ENCODE measurements at regions not wholly inside any gene's neighbourhood (a gene's known extent, or its start where the extent isn't known, plus 50 kb on each side); places are given as distances from the start of the nearest gene placed in this dataset.
A peak's percentile ranks its signal among the peaks of the same experiment; 100 is the strongest.
"Not testable (repeated sequence)": the region's sequence is repeated elsewhere in the genome, so short reads cannot be mapped to it uniquely, and the experiment has no call there.

DNA sequence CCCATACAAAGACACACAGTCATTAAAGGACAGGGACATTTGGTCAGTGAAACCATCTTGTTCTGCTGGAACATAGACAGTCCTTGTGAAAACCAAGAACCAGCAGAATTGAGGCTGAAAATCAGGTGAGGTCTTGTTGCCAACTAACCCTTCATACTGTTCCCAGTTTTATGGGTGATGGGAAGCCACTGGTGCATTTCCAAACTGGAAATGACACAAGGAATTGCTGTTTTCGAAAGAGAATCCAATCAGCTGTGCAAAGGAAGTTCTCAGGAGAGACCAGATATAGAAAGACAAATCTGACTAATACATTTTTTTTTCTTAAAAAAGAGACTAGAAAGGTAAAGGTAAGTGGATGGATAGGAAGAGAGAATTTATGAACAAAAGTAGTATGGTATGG, 948.2 kb downstream of the TSN start:
- FAIRE-seq: no peak
- no peak for DNase-seq (ENCODE audit: insufficient read length)
- TF ChIP-seq TAF1 (IDR thresholded peaks at IDR 0.05; ENCODE audit: borderline replicate concordance, low read depth, low read length): no peak
- TF ChIP-seq POLR2A (IDR thresholded peaks at IDR 0.05; ENCODE audit: low read depth, low read length): no peak
- TF ChIP-seq POLR2AphosphoS5 (IDR thresholded peaks at IDR 0.05; ENCODE audit: low read depth, low read length): no peak

DNA sequence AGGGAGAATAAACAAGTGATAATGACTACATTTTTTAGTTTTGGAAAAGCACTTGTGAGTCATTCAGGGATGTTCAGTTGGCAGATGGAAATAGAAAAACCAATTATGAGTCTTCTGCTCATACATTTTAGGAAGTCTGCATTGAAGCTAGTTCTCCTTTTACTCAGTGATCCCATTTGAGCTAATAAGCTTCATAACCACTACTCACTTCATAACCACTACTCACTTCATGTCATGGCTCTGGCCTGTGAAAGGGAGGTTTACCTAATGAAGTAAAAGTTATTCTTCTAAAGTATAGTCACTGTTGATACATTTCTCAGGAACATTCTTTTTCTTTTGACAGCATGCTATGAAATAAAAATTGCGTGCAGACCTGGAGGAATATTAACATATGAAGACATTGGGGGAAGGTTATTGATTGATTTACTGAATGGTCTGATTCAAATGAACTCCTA, 948.7 kb downstream of the TSN start:
- FAIRE-seq (no peak), DNase-seq (ENCODE audit: insufficient read length) (no peak)
- TF ChIP-seq POLR2AphosphoS5 (IDR thresholded peaks at IDR 0.05; ENCODE audit: low read depth, low read length) (no peak), TAF1 (IDR thresholded peaks at IDR 0.05; ENCODE audit: borderline replicate concordance, low read depth, low read length) (no peak), POLR2A (IDR thresholded peaks at IDR 0.05; ENCODE audit: low read depth, low read length) (no peak)

DNA sequence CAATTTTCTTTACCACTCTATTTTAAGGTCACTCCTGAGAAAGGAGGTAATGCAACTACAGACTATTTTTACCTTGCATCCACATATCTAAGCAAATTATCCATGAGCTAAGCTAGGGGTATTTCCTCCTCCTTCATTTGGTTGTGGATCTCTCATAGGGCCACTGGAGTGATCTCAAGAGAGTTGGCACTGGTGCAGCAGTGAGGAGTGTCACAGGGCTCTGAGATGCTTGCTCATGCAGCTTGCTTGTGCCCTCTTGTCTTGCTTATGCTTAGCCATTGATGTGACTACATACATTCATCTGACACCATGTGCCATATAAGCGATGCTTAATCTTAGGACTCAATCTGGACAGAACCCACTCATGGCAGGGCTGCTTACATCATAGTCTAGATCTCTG, 950.3 kb downstream of the TSN start:
- peak; percentile 50 for FAIRE-seq
- TF ChIP-seq POLR2A (IDR thresholded peaks at IDR 0.05; ENCODE audit: low read depth, low read length) (no peak), TAF1 (IDR thresholded peaks at IDR 0.05; ENCODE audit: borderline replicate concordance, low read depth, low read length) (no peak), POLR2AphosphoS5 (IDR thresholded peaks at IDR 0.05; ENCODE audit: low read depth, low read length) (no peak)
- no peak for DNase-seq (ENCODE audit: insufficient read length)

DNA sequence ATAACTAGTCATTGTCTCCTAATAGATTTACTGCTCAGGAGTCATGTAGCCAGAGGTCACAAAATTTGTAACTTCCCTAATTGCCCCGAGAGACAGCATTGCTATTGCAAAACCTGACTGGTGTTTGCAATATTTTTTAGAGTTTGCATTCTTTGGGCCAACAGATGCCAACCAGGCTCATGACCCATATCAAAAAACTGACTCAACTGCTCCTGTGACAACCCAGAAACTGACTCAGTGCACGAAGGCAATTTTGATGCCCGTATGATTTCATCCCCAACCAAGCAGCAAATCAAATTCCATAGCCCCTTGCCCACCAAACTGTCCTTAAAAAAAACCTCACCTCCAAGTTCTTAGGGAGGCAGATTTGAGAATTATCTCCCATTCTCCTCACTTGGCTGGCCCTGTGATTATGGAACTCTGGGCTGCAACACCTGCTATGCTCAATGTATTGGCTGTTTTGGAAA, 951.3 kb downstream of the TSN start:
- no peak for TF ChIP-seq POLR2A (IDR thresholded peaks at IDR 0.05; ENCODE audit: low read depth, low read length)
- no peak for TF ChIP-seq TAF1 (IDR thresholded peaks at IDR 0.05; ENCODE audit: borderline replicate concordance, low read depth, low read length)
- DNase-seq (ENCODE audit: insufficient read length) (no peak), FAIRE-seq (no peak)

DNA sequence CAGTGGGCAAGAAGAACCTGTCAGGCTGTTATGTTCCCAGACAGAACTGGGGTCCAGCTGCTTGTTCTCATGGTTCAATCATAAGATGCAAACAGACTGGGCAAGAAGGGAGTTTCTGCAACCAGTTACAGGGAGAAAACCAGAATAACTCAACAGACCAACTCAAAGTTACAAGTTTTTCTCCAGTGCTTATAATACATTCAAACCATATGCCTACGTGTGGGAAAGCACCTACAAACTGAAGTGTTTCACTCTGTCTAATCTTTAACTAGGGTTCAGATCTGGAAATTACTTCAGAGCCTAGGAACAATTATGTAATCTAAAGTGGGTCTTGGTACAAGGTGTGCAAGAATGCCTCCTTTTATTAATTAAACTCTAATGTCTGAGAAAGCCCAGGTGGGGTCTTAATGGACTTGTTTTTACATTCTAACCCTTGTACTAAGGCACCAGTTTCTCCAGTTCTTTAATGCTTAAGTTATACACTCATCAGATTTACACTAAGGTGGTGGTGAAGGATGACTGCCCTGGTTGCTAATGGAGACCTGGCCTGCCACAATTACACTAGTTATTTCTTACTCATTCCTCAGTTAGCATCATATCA, 951.9 kb downstream of the TSN start:
- TF ChIP-seq POLR2A (IDR thresholded peaks at IDR 0.05; ENCODE audit: low read depth, low read length) (no peak), POLR2AphosphoS5 (IDR thresholded peaks at IDR 0.05; ENCODE audit: low read depth, low read length) (no peak), TAF1 (IDR thresholded peaks at IDR 0.05; ENCODE audit: borderline replicate concordance, low read depth, low read length) (no peak)
- DNase-seq (ENCODE audit: insufficient read length) (no peak), FAIRE-seq (peak; percentile 92)

DNA sequence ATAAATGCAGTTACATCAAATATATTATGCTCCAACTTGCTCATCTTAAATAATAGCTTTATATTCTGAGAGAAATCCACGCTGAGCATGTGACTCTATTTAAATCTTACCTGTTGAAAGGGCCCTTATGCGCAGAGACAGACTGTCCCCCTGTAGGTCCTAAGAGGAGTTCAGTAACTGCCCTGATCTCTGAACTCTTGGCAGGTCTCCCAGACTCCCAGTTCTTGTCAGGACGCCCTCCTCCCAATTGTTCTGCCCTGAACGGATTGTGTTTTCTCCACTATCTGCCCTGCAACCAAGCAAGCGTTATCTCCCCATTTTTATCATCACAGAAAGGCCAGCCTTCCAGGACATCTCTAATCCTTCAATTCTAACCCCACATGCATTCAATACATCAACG, 954.6 kb downstream of the TSN start:
- FAIRE-seq (no peak), DNase-seq (ENCODE audit: insufficient read length) (no peak)
- TF ChIP-seq POLR2AphosphoS5 (IDR thresholded peaks at IDR 0.05; ENCODE audit: low read depth, low read length): no peak
- TF ChIP-seq POLR2A (IDR thresholded peaks at IDR 0.05; ENCODE audit: low read depth, low read length): no peak
- no peak for TF ChIP-seq TAF1 (IDR thresholded peaks at IDR 0.05; ENCODE audit: borderline replicate concordance, low read depth, low read length)

DNA sequence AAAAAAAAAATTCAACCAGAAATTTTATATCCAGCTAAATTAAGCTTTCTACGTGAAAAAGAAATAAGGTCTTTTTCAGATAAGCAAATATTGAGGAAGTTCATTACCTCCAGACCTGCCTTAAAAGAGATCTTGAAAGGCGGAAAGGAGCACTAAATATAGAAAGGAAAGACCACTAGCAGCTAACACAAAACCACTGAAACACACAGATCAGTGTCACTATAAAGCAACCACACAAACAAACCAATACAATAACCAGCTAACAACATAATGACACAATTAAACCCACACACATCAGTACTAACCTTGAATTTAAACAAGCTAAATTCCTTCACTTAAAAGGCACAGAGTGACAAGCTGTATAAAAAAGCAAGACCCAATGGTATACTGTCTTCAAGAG, 958.3 kb downstream of the TSN start:
- DNase-seq (ENCODE audit: insufficient read length) (no peak), FAIRE-seq (peak; percentile 73)
- no peak for TF ChIP-seq TAF1 (IDR thresholded peaks at IDR 0.05; ENCODE audit: borderline replicate concordance, low read depth, low read length)
- TF ChIP-seq POLR2AphosphoS5 (IDR thresholded peaks at IDR 0.05; ENCODE audit: low read depth, low read length): no peak
- no peak for TF ChIP-seq POLR2A (IDR thresholded peaks at IDR 0.05; ENCODE audit: low read depth, low read length)

DNA sequence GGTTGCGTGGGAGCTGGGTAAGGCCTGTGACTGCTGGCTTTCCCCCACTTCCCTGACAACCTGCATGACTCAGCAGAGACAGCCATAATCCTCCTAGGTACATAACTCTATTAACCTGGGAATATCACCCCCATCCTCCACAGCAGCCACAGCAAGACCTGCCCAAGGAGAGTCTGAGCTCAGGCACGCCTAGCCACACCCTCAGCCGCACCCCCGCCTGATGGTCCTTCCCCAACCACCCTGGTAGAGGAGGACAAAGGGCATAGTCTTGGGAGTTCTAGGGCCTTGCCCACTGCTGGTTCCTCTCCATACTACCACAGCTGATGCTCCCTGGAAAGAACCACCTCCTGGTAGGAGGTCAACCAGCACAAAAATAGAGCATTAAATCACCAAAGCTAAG, 965.4 kb downstream of the TSN start:
- not testable (repeated sequence) for DNase-seq (ENCODE audit: insufficient read length)
- peak; percentile 71 for FAIRE-seq

DNA sequence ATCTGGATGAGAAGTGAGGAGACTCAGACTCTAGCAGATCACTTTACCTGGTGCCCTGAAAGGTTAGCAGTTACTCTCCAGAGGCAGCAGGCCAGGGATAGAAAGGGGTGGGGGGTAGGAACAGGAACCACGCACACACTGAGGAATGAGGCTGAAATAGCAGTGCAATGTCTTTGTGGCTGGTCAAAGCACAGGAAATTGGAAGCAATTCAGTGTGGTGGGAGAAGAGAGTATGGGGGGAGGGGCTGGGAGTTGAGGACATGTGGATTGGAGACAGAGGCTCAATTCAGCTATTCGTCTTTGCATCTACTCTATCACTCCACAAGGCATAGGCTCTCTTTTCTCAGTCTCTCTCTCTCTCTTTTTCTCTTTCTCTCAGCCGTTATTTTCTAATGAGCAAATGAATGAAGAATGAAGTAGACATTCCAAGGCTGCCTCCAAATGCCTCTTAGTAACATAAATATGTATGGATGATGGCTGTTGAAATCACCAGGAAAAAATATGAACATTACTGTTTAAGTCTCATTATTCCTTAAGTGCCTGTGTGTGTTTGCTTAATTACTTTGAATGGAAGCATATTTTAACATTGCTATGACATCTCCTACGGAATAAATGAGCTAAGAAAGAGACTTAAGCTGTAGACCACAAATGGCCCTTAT, 979.4 kb downstream of the TSN start:
- no peak for DNase-seq (ENCODE audit: insufficient read length)
- no peak for FAIRE-seq

DNA sequence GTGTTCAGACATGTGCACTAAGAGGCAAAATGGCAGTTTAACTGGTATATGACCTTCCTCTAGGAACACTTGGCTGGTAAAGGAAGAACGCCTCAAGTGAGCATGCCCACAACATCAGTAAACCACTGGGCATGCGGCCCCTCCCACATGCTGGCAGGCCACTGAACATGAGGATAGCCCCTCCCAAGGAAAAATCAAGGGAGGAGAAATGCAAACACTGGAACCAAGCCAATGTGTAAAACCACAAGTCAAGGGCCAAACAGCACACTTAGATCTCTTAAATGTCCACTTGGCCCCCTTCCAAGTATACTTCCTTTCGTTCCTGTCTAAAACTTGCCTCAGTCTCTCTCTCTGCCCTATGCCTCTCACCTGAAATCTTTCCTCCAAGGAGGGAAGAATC, 980.8 kb downstream of the TSN start:
- no peak for DNase-seq (ENCODE audit: insufficient read length)
- FAIRE-seq: no peak
- TF ChIP-seq POLR2A (IDR thresholded peaks at IDR 0.05; ENCODE audit: low read depth, low read length) (no peak), TAF1 (IDR thresholded peaks at IDR 0.05; ENCODE audit: borderline replicate concordance, low read depth, low read length) (no peak), POLR2AphosphoS5 (IDR thresholded peaks at IDR 0.05; ENCODE audit: low read depth, low read length) (no peak)

More for the DNA sequence above, 979.4 kb downstream of the TSN start:
- TF ChIP-seq TAF1 (IDR thresholded peaks at IDR 0.05; ENCODE audit: borderline replicate concordance, low read depth, low read length) (no peak), POLR2A (IDR thresholded peaks at IDR 0.05; ENCODE audit: low read depth, low read length) (no peak), POLR2AphosphoS5 (IDR thresholded peaks at IDR 0.05; ENCODE audit: low read depth, low read length) (no peak)

DNA sequence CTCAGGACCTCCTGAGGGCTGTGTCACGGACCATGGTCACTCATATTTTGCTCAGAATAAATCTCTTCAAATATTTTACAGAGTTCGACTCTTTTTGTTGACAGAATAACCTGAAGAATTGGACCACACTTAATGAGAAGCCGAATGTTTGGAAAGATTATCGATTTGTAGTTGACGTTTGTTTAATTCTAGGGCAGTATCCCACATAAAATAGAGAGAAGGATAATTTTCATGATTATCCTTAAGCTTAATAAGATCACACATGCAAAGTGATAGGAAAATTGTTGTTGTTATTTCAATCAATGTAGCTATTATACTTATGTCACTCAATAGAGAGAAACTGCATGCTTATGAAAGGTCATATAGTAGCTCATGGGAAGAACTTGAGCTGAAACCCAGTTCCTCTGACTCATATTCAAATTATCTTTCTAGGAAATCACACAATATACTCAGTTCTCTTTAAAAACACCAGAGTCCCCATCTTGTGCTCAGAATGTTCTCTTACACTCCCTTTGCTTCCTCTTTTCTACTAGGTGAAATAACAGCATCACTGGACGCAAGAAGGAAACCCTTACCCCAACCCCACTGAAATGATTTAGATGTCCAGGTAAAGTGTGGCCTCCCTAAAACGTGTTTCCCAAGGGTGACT, 982.1 kb downstream of the TSN start:
- DNase-seq (ENCODE audit: insufficient read length) (no peak), FAIRE-seq (peak; percentile 36)
- TF ChIP-seq POLR2AphosphoS5 (IDR thresholded peaks at IDR 0.05; ENCODE audit: low read depth, low read length) (no peak), TAF1 (IDR thresholded peaks at IDR 0.05; ENCODE audit: borderline replicate concordance, low read depth, low read length) (no peak), POLR2A (IDR thresholded peaks at IDR 0.05; ENCODE audit: low read depth, low read length) (no peak)
